Gastrocnemius medialis (tissue), 4 donors: ENCODE measurements at regions not wholly inside any gene's neighbourhood (a gene's known extent, or its start where the extent isn't known, plus 50 kb on each side); places are given as distances from the start of the nearest gene placed in this dataset.

Experiments used
- CTCF ChIP-seq, 5 experiments: fragments of 450-650 bp in 3 of 5; fragments of 200-600 bp in 2 of 5; sonication (generic) in 2 of 5; IDR thresholded peaks in 4 of 5; conservative IDR thresholded peaks in 1 of 5; 1 replicate in 4 of 5; 2 replicates in 1 of 5; pipeline ENCODE4 v1.5.1; 2016 to 2019; ENCODE audit warnings: antibody characterized with exemption in 5 of 5, mild to moderate bottlenecking in 3 of 5, moderate library complexity in 3 of 5
- POLR2A ChIP-seq, 2 donors: fragments of 450-650 bp; IDR thresholded peaks; one replicate each; pipeline ENCODE4 v1.6.1; 2017; ENCODE audit warnings: antibody characterized with exemption in 2 of 2, mild to moderate bottlenecking in 2 of 2, moderate library complexity in 2 of 2

GRCh38 chr2:104915107-104915793 is 61.3 kb downstream of the POU3F3 start:
- TF ChIP-seq CTCF (IDR thresholded peaks at IDR 0.05 in 4 of 5, conservative IDR thresholded peaks at IDR 0.05 in 1 of 5) (no peak), POLR2A (IDR thresholded peaks at IDR 0.05) (no peak)
